ENCODE measurements at regions not wholly inside any gene's neighbourhood (a gene's known extent, or its start where the extent isn't known, plus 50 kb on each side); places are given as distances from the start of the nearest gene placed in this dataset.

- no peak for TF ChIP-seq CTCF (IDR thresholded peaks at IDR 0.05 in 2 of 3, conservative IDR thresholded peaks at IDR 0.05 in 1 of 3; ENCODE audit: borderline replicate concordance in 1 of 3, insufficient read depth in 1 of 3, low read depth in 2 of 3, low read length in 2 of 3)
- TF ChIP-seq CEBPB (IDR thresholded peaks at IDR 0.05; ENCODE audit: low read depth) = no peak
- TF ChIP-seq POLR2A (IDR thresholded peaks at IDR 0.05; ENCODE audit: borderline replicate concordance, extremely low read depth, insufficient read depth, insufficient read length) = no peak
- no peak for TF ChIP-seq POLR2AphosphoS5 (IDR thresholded peaks at IDR 0.05; ENCODE audit: low read depth, low read length)
- no peak for TF ChIP-seq EZH2 (IDR thresholded peaks at IDR 0.05)
- TF ChIP-seq EZH2phosphoT487 (IDR thresholded peaks at IDR 0.05; ENCODE audit: borderline replicate concordance) = no peak
- no peak for TF ChIP-seq SIN3A (IDR thresholded peaks at IDR 0.05; ENCODE audit: low read depth)
- no peak for TF ChIP-seq RAD21 (IDR thresholded peaks at IDR 0.05; ENCODE audit: low read depth)
- no peak for TF ChIP-seq ZNF274 (IDR thresholded peaks at IDR 0.05; ENCODE audit: low read depth, low read length)
- no peak for TF ChIP-seq FOSL1 (IDR thresholded peaks at IDR 0.05; ENCODE audit: low read depth)
- no peak for TF ChIP-seq REST (IDR thresholded peaks at IDR 0.05; ENCODE audit: low read depth)
- no peak for TF ChIP-seq ATF3 (IDR thresholded peaks at IDR 0.05)
- TF ChIP-seq SP1 (IDR thresholded peaks at IDR 0.05; ENCODE audit: low read depth) = no peak
Measured at GRCh38 chr2:76197428-76197827, 486.7 kb upstream of the GCFC2 start.
